ENCODE measurements at regions not wholly inside any gene's neighbourhood (a gene's known extent, or its start where the extent isn't known, plus 50 kb on each side); places are given as distances from the start of the nearest gene placed in this dataset.
"Not testable (repeated sequence)": the region's sequence is repeated elsewhere in the genome, so short reads cannot be mapped to it uniquely, and the experiment has no call there.

DNA sequence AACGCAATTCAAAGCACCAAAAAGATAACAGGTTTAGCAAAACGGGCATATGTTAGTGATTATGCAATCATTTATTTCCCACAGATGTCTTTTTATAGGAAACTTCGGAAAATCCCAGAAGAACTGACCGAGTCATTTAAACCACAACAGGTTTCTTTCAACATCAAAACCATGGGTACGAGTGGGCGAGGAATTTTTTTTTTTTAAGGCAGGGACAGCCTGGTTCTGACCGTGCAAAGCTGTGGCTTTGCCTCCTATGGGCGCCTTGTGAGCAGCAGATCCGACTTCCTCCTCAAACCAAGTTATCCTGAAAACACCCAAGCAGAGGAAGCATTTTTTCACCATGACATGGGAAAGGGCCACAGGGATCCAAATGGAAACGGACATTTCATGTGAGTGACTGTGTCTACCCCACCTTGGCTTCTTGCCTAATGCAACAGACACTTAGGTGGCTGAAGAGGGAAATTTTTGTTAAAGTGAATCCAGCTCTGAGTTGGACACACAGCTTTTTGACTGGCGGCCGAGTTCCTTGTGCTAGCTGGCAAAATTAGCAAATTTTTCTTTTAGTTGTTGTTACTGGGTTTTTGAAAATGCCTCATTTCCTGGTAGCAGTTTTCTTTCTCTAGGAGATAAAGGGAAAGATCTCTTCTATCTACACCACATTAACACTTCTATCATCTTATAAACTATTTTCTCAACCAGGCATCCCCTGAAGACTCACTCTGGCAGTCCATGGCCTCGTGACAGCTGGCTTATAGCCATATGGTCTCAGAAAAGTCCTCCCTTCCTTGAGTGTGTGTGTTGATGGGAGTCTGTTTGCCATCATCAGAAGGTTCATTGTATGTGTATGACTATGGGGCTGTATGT, 487.4 kb upstream of the ZEB2 start:
- peak; percentile 87 for DNase-seq (ENCODE audit: low read depth, low spot score)

DNA sequence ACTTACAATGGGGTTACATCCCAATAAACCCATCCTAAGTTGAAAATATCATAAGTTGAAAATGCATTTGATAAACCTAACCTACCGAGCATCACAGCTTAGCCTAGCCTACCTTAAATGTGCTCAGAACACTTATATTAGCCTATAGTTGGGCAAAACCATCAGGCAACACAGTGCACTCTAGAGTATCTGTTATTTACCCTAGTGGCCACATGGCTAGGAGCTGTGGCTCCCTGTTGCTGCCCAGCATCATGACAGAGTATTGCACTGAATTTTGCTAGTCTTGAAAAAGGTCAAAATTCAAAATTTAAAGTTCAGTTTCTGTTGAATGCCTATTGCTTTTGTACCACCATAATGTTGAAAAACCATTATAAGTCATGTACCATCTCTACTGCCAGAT, 482.7 kb upstream of the ZEB2 start:
- DNase-seq (ENCODE audit: low read depth, low spot score), result no peak

DNA sequence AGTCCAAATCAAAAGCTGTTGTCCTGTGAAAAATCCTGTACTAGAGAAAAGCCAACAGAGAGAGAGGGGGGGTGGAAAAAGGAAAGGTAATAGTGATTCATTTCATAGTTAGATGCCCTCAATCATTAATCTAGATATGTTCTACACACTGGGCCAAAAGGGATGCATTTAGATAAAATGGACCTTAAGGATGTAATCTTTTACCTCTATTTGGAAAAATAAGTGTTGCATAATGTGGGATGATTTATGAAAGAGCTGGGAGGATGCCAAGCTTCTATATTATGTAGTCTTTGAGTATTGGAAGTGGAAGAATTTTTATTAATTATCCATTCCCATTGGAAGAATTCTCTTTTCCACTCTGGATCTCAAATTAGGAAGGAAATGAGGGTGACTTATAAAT, 480.5 kb upstream of the ZEB2 start:
- no peak for DNase-seq (ENCODE audit: low read depth, low spot score)

DNA sequence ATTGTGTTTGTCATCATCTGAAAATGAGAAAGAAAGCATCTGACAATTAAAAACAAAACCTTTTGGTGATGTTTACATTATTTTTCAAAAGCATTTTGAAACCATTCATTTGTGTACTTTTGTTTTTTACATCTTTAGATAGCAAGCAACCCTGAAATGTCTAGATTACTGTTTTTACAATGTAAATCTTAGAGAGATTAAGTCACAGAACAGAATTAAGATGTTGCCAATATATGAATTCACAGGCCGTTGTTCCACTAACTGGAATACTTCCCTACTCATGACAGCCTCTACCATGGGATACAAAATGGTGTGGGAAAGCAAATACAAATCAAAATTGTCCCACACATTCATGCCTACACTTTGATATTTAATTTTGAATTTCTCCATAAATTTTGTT, 480.0 kb upstream of the ZEB2 start:
- DNase-seq (ENCODE audit: low read depth, low spot score), result no peak

DNA sequence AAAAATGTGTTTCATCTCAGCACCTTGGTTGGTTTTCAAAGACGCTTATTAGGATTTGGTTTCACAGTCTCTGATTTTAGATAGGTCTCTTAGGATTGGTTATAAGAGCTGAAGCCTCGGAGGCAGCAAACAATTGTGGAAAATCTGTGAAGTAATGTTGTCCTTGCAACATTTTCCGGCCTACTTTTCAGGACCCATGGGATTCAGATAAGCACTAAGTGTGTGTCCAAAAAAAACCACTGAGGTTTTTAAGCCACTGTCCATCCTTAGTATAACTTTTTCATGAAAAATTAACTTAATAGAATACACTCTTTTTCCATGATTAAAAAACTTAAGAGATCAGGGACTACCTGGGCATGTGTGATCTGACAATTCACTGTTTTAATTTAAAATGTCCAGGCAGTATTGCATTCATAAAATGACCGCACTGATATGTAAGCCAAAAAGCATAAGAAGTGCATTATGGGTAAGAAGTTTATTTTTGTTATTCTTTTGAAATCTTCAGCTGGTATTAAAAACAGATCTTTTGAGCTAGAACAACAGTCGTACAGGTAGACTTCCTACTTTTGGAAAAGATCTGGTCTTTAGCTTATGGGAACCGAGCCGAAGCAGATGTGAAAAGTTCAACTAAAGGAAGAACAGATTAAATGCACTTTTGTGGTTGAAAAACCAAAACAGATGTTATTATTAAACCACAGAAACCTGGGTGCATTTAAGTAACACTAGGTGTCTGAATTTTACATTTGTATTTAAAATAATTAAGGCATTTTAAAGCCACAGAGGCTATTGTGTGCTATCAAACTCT, 479.4 kb upstream of the ZEB2 start:
- DNase-seq (ENCODE audit: low read depth, low spot score), result no peak

DNA sequence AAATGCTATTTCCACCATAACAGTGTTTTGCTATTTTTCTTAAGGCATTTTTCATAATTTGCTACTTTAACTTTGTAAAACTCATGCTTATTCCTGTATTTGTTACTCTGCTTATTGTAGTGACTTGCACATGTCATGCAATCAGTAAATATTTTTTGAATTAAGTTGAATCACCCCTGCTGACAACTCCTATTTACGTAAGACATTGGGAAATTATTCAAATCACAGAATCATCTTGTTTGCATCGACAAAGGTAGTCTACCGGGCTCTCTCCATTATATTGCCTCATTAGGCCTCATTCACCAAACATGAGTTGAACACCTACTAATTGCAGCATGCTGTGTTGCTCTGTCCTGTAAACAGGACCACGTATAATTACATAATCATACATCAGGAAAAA, 478.5 kb upstream of the ZEB2 start:
- no peak for DNase-seq (ENCODE audit: low read depth, low spot score)

DNA sequence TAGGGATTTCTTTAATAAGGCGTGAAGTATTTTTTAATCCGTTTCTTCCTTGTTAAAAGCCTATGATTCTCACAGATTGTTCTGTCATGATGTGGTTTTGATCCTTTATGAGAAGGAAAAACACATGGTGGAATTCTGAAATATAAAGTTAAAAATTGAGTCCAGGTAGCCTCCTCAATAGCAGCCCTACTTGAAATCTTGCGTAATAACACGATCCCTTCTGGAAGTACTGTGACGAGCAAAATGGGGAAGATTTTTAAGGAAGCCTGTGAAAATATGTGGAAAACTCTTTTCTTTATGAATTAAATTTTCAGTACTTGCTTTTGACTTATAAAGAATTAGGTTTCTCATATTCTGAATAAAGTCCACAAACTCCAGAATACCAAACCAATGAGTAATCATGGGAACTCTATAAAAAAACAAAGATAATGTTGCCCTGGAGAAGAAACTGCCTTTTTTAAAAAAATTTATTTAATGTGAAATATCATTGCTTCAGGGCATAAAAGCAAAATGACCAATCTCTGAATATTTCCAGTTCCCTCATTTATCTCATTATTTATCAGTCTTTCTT, 476.4 kb upstream of the ZEB2 start:
- DNase-seq (ENCODE audit: low read depth, low spot score), result peak; percentile 24

DNA sequence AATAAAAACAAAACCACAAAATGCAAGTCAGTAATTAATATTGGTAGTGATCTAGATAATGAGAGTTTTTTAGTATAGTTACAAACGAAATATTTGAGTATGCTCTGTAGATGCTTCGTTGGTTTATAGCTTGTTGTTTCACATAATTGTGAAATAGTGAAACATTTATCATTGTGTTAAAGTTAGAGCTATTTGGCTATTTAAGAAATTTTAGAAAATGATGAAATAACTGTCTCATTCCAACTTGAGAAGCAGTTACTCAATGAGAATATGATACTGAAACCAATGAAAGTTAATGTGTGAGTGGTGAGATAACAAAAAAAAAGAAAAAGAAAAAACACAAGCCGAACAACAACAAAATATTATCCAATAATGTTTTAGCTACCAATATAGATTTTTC, 475.6 kb upstream of the ZEB2 start:
- DNase-seq (ENCODE audit: low read depth, low spot score), result no peak

DNA sequence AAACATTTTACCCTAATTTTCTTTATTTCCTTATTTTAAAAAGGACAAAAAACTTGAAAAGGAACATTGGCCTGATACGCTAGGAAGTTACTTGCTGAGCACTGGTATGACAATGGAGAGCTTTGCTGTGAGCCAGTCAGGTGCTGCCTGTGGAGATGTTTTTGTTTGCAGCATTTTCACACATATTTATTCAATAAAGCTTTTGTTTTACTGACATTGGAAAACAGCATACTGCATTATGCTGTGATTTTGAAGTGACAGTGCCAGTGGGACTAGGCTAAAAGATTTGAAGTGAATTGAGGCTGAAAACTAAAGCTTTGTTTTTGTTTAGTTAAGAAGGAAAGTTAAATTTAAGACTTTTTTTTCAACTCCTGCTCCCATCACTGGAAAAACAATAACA, 470.7 kb upstream of the ZEB2 start:
- no peak for DNase-seq (ENCODE audit: low read depth, low spot score)

DNA sequence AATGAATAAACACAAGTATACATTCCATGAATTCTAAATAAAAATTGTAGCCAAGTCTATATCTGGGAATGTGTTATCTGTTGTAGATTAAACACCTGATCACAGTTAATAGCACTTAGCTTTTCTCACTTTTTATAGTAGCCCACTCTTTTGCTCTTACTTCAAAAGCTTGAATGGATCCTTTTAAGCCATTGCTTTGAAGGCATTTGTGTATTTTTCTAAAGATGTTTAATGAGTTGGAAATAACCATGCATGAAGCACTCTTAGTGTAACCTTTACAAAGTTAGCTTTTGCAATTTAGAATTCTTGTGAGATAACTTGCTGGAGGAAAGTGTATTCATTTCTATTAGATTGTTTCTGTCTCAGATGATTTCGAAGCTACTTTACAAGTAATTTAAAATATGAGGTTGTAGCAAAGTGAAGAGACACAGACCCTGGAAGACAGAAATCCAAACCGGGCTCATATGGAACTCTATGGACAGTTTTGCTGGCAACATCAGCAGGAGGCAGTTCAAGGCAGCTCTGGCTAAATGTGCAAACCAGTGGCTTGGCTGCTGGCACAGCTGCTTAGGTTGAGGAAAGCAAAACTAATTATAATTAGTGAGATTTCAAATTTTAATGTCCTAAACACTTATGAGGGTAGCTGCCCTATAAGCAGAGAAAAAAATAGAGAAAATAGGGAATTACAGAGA, 469.8 kb upstream of the ZEB2 start:
- DNase-seq (ENCODE audit: low read depth, low spot score), result no peak

DNA sequence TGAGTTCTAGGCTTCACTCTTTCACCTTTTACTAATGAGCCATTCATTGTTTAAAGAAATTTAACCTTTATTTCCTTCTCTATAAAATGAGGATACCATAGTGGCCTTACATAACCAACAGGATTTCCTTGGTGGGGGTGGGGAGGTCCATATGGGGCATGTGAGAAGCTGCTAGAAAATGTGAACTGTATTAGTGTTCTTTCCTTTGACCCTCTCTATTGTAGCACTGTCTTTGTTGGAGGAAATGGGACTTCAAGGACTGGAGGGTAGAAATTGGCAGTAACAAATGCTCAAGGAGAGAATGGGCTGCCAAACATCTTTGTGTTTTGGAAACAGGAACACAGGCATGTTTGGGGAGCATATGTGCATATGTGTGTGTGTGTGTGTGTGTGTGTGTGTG, 468.7 kb upstream of the ZEB2 start:
- no peak for DNase-seq (ENCODE audit: low read depth, low spot score)

DNA sequence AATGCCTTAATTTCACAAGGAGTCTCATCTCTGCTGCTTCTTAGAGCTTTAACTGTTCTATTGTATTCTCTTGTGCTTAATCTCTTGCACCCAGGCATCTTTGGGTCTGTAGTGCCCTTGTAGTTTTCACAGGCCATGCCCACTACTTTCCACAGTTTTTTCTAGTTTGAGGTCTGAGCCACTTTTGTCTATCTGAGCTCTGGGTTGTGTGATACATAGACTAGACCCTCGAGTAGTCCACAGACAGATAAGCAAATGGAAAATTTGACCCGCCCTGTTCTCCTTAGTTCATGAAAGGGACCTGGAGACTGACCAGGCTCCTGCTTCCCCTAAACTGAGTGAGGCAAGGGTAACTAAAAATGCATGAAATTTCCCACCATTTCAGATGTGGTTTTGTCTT, 466.8 kb upstream of the ZEB2 start:
- no peak for DNase-seq (ENCODE audit: low read depth, low spot score)

DNA sequence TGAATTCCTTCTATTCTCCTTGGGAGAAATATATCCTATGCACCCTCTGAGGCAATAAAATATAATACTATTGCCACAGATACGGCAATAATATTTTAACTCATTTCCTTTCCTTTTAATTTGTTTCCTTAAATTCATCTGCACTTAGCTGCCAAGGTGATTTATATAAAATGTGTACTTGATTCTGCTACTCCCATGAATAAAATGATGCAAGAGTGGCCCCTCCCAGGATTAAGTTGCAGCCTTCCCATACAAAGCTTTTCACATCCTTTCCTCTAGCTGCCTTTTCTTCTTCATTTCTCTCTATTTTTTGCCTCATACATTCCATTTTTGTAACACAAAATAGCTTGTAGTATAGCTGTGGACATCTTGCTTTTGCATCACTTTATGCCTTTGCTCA, 464.1 kb upstream of the ZEB2 start:
- no peak for DNase-seq (ENCODE audit: low read depth, low spot score)

DNA sequence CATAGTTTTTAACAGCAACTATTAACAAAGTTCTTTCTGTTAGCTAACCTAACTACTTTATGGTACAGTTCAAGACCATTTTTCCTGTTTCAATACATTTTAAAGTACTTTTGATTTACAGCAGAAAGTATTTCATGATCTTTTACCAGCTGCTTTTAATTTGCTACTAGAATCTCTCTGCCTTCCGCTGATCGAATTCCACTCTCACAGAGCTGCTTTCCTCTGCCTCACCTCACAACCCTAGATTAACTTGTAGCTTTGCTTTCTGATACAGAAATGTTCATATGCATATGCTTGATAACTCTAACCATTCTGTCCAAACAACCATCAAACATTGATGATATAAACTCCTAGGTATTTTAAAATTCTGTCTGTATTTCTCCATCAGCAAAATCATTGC, 463.2 kb upstream of the ZEB2 start:
- no peak for DNase-seq (ENCODE audit: low read depth, low spot score)

DNA sequence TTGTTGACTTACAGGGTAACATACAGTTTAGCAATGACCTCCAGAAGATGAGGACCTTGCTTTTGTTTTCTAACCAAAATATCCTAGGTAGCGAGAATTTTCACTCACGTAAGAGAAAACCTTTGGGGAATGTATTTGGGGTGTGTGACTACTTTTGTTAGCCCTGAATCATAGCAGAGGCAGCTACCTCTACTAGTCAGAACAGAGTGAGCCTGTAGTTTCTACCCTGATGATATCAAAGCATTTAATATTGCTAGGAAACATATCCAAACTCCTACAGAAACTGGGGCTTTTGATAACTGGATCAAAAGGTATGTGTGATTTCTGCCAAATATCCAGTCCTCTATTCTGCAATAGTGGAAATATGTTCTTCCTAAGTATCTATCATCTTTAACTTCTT, 462.6 kb upstream of the ZEB2 start:
- DNase-seq (ENCODE audit: low read depth, low spot score), result no peak

DNA sequence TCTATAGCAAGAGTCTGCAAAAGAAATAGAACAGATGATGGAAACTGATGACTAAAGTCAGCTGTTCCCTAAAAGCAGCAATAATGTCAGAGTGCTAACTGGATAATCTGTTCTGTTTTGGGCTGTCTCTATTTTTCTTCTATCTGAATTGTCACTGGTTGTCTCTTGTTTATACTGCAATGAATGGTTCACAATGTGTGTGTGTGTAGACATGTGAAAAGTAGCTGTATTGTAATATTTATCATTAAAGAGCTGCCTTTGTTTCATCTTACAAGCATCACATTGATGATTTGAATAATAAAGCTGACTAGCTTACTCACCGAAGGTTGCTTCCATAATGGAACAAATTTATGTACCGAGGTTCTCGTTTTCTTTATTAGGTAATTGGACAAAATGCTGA, 456.0 kb upstream of the ZEB2 start:
- DNase-seq (ENCODE audit: low read depth, low spot score), result no peak

DNA sequence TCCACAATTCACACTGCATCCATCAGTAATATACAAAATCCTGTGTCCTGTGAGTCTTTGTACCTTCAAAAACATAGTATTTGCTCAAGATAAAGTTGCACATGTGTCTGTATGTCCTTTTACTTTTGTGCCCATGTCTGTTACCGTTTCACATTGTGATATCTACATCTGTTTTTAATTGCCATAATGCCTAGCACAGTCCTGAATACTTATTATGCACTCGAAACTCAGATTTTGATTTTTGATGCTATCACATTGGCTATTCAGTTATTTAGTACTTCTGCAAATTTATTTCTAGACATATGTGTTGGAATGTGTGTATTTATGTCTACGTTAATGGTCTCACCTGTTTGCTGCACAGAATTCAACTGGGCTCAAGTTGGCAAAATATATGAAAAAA, 452.8 kb upstream of the ZEB2 start:
- no peak for DNase-seq (ENCODE audit: low read depth, low spot score)

DNA sequence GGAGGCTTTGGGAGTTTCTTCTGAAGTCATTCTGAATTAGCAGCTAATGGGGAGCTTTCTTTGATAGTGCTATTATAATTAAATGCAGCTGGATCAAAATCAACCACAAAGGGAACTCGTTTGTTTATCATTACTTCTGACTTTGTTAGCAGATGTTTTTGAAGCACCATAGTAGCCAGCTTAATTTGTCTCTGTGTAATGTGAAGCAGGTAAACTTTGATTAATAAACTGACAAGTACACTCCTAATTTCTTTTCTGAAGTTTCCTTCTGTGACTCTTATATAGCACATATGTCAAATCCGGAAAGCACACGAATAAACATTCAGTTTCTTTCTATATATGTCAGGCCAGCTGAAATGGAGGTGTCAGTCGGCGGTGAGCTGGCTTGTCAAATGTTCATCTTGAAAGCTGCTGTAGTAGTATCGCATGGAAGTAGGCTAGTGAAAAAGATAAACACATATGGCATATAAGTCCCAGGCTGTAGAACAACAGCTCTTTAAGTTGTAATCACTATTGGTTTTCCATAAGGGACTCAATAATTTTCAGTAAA, 451.9 kb upstream of the ZEB2 start:
- DNase-seq (ENCODE audit: low read depth, low spot score), result no peak

DNA sequence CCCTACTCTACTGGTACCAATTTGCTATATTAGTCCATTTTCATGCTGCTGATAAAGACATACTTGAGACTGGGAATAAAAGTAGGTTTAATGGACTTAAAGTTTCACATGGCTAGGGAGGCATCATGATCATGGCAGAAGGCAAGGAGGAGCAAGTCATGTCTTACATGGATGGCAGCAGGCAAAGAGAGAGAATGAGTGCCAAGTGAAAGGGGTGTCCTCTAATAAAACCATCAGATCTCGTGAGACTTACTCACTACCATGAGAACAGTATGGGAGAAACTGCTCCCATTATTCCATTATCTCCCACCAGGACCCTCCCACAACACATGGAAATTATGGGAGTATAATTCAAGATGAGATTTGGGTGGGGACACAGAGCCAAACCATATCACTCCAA, 450.5 kb upstream of the ZEB2 start:
- DNase-seq (ENCODE audit: low read depth, low spot score), result not testable (repeated sequence)

DNA sequence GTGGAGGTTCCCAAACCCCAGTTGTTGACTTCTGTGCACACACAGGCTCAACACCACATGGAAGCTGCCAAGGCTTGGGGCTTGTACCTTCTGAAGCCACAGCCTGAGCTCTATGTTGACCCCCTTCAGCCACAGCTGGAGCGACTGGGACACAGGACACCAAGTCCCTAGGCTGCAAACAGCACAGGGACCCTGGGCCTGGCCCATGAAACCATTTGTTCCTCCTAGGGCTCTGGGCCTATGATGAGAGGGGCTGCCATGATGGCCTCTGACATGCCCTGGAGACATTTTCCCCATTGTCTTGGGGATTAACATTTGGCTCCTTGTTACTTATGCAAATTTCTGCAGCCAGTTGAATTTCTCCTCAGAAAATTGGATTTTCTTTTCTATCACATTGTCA, 449.6 kb upstream of the ZEB2 start:
- DNase-seq (ENCODE audit: low read depth, low spot score), result not testable (repeated sequence)

DNA sequence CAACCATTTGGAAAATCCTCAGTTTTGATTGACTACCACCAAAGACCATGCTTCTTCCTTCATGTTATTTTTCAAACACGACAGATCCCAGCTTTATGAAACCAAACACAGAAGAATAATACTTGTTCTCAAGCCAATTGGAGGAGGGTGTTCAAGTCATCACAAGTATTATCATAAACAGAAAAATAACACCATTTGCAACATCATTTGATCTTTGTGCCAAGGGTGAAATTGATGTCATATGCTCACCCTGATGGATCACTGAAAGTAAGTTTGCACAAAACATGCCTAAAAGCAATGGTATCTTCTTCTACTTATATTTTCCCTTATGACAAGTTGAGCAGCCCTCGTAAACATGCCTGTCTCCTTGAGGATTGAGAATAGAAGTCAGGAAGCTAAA, 448.0 kb upstream of the ZEB2 start:
- no peak for DNase-seq (ENCODE audit: low read depth, low spot score)

DNA sequence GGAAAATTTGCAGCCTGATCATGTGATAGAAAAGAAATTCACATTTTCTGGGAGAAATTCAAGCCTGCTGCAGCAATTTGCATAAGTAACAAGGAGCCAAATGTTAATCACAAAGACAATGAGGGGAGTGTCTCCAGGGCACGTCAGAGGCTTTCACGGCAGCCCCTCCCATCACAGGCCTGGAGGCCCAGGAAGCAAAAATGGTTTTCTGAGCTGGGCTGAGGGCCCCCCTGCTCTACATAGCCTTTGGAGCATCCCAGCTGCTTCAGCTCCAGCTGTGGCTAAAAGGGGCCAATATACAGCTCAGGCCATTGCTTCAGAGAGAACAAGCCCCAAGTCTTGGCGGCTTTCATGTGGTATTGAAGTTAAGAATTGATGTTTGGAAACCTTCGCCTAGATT, 445.3 kb upstream of the ZEB2 start:
- DNase-seq (ENCODE audit: low read depth, low spot score), result no peak

Data from smooth muscle cell of the brain vasculature (primary cell).